Karpas-422 (cell line): ENCODE measurements at regions not wholly inside any gene's neighbourhood (a gene's known extent, or its start where the extent isn't known, plus 50 kb on each side); places are given as distances from the start of the nearest gene placed in this dataset.

Experiments used
- DNase-seq: peaks from one replicate; pipeline ENCODE4 v3.0.0-alpha.2; 2015
- H2AFZ ChIP-seq: fragments of 200-600 bp; sonication (generic); 2 replicates; pipeline ENCODE4 v1.6.1; 2014; ENCODE audit warnings: antibody characterized with exemption, low read length, mixed read lengths
- H3K27ac ChIP-seq: fragments of 200-600 bp; sonication (generic); 2 replicates; pipeline ENCODE4 v1.5.1; 2014; ENCODE audit warnings: mild to moderate bottlenecking, low read length, moderate library complexity
- H3K27me3 ChIP-seq: fragments of 200-600 bp; sonication (generic); 2 replicates; pipeline ENCODE4 v1.6.1; 2014; ENCODE audit warnings: low read length, mixed read lengths
- H3K36me3 ChIP-seq: fragments of 200-600 bp; sonication (generic); 2 replicates; pipeline ENCODE4 v1.6.1; 2014; ENCODE audit warnings: low read length, mixed read lengths; ENCODE audit not compliant: insufficient read depth
- H3K4me1 ChIP-seq: fragments of 200-600 bp; sonication (generic); 2 replicates; pipeline ENCODE4 v1.6.1; 2014; ENCODE audit warnings: mild to moderate bottlenecking, low read length, mixed read lengths
- H3K4me2 ChIP-seq: fragments of 200-600 bp; sonication (generic); 2 replicates; pipeline ENCODE4 v1.6.1; 2014; ENCODE audit warnings: low read length, low read depth, mild to moderate bottlenecking; ENCODE audit not compliant: poor library complexity, severe bottlenecking
- H3K4me3 ChIP-seq: fragments of 200-600 bp; sonication (generic); 2 replicates; pipeline ENCODE4 v1.5.1; 2014; ENCODE audit warnings: mild to moderate bottlenecking, antibody characterized with exemption, low read length, mixed read lengths
- H3K79me2 ChIP-seq: fragments of 200-600 bp; sonication (generic); 2 replicates; pipeline ENCODE4 v1.6.1; 2014; ENCODE audit warnings: mild to moderate bottlenecking, low read length, mixed read lengths
- H3K9ac ChIP-seq: fragments of 200-600 bp; sonication (generic); 2 replicates; pipeline ENCODE4 v1.6.0; 2014; ENCODE audit warnings: low read length
- H3K9me2 ChIP-seq: fragments of 200-600 bp; sonication (generic), shearing (Covaris generic); replicated peaks from 2 replicates; pipeline ENCODE4 v1.6.0; 2014; ENCODE audit warnings: mild to moderate bottlenecking, low read length, moderate library complexity; ENCODE audit not compliant: insufficient read depth
- H3K9me3 ChIP-seq: fragments of 300-700, 200-600 bp; sonication (generic); 2 replicates; pipeline ENCODE4 v1.6.1; 2014; ENCODE audit warnings: low read length, mixed read lengths
- H4K20me1 ChIP-seq: fragments of 200-600 bp; sonication (generic); 2 replicates; pipeline ENCODE4 v1.6.1; 2014; ENCODE audit warnings: mild to moderate bottlenecking, antibody characterized with exemption, low read length, low read depth; ENCODE audit not compliant: insufficient read depth

GRCh38 chr11:45075519-45075918, 70.9 kb upstream of the PRDM11 start:
- Histone ChIP-seq H3K79me2 (no peaks in the 10 kb centered on the region), H3K9me2 (no peaks in the 10 kb centered on the region), H3K9me3 (no peaks in the 10 kb centered on the region), H3K36me3 (no peaks in the 10 kb centered on the region), H3K4me3 (no peak overlapping the region), H3K9ac (no peak overlapping the region), H3K4me1 (peaks cover 68% of the 10 kb centered on the region), H3K27me3 (no peaks in the 10 kb centered on the region), H3K27ac (no peak overlapping the region), H3K4me2 (no peak overlapping the region), H4K20me1 (no peaks in the 10 kb centered on the region), H2AFZ (no peak overlapping the region)
- no peak for DNase-seq

GRCh38 chr11:45075952-45076351, 70.5 kb upstream of the PRDM11 start:
- H3K4me1 ChIP-seq = peaks cover 70% of the 10 kb centered on the region
- H3K9me3 ChIP-seq = no peaks in the 10 kb centered on the region
- H3K36me3 ChIP-seq = no peaks in the 10 kb centered on the region
- no peak for DNase-seq
- no peak overlapping the region for H3K27ac ChIP-seq
- no peaks in the 10 kb centered on the region for H3K9me2 ChIP-seq
- H4K20me1 ChIP-seq = no peaks in the 10 kb centered on the region
- no peaks in the 10 kb centered on the region for H3K27me3 ChIP-seq
- no peak overlapping the region for H3K4me2 ChIP-seq
- no peak overlapping the region for H2AFZ ChIP-seq
- no peaks in the 10 kb centered on the region for H3K79me2 ChIP-seq
- no peak overlapping the region for H3K9ac ChIP-seq
- H3K4me3 ChIP-seq = no peak overlapping the region

DNA sequence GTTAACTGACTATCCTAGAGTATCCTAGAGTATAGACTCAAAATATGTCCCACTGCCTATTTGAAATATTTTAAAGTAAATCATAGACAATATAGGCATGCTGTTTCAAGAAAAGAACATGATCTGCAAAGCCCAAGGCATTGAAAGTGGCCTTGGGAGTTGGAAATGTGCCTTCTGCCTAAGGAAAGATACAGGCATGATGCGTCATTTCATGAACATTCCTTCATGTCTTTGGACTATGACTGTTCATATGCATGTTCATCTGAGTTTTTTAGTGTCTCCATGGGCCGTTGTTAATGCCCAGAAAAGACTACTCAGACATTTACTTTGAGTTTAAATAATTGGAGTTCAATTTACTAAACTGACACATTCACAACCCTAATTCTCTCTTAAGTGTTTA, 69.7 kb upstream of the PRDM11 start:
- Histone ChIP-seq H3K4me3 (no peak overlapping the region), H2AFZ (no peak overlapping the region), H3K4me2 (no peak overlapping the region), H3K27ac (no peak overlapping the region), H4K20me1 (no peaks in the 10 kb centered on the region), H3K9me3 (no peaks in the 10 kb centered on the region), H3K4me1 (peaks cover 70% of the 10 kb centered on the region), H3K27me3 (no peaks in the 10 kb centered on the region), H3K79me2 (no peaks in the 10 kb centered on the region), H3K9ac (no peak overlapping the region), H3K36me3 (no peaks in the 10 kb centered on the region), H3K9me2 (no peaks in the 10 kb centered on the region)
- no peak for DNase-seq

- no peaks in the 10 kb centered on the region for H3K9me2 ChIP-seq
- H3K4me2 ChIP-seq = no peak overlapping the region
- no peak overlapping the region for H2AFZ ChIP-seq
- H3K9ac ChIP-seq = no peak overlapping the region
- no peaks in the 10 kb centered on the region for H4K20me1 ChIP-seq
- H3K27ac ChIP-seq = no peak overlapping the region
- H3K36me3 ChIP-seq = no peaks in the 10 kb centered on the region
- peaks cover 69% of the 10 kb centered on the region for H3K4me1 ChIP-seq
- no peak for DNase-seq
- H3K79me2 ChIP-seq = no peaks in the 10 kb centered on the region
- no peaks in the 10 kb centered on the region for H3K27me3 ChIP-seq
- H3K9me3 ChIP-seq = no peaks in the 10 kb centered on the region
- no peak overlapping the region for H3K4me3 ChIP-seq
These were observed 68.0 kb upstream of the PRDM11 start for GRCh38 chr11:45078236-45079074.

DNA sequence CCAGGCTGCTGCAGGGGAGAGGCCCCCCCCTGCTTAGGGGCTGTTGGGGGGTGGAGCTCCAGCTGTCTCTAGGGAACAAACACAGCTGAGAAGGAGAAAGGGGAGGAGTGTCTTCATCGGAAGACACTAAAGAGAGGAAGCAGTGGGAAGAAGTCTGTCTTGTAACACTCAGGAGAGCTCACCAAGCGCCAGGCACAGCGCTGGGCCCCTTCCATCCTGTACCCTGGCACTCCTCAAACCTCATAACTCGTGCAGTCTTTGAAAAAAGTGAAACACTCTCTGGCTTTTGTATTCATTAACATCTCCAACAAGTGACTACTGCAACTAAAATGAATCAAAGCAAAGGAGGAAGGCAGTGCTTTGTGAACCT, 67.4 kb upstream of the PRDM11 start:
- no peak for DNase-seq
- H3K4me1 ChIP-seq = peaks cover 64% of the 10 kb centered on the region
- H3K36me3 ChIP-seq = no peaks in the 10 kb centered on the region
- no peaks in the 10 kb centered on the region for H3K9me3 ChIP-seq
- H3K27me3 ChIP-seq = no peaks in the 10 kb centered on the region
- H3K27ac ChIP-seq = no peak overlapping the region
- no peak overlapping the region for H2AFZ ChIP-seq
- H3K4me3 ChIP-seq = no peak overlapping the region
- no peaks in the 10 kb centered on the region for H3K9me2 ChIP-seq
- no peak overlapping the region for H3K4me2 ChIP-seq
- H4K20me1 ChIP-seq = no peaks in the 10 kb centered on the region
- H3K9ac ChIP-seq = no peak overlapping the region
- H3K79me2 ChIP-seq = no peaks in the 10 kb centered on the region

DNA sequence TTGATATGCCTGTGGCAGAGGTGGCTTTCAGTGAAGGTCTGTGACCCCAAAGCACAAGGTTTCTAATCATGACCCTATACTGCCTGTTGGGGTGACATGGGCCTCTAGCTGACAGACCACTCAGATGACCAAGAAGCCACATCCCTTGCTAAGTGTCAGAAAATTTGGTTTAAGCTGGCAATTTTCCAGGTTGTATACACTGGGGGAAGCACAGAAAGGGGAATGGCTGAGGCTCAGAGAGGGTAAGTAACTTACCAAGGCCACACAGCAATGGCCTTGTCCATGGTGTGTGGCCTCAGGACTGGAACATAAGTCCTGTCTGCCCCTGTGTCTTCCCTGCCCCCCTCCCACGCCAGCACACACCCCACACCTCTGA, 66.9 kb upstream of the PRDM11 start:
- no peaks in the 10 kb centered on the region for H3K27me3 ChIP-seq
- no peaks in the 10 kb centered on the region for H3K36me3 ChIP-seq
- H3K9me3 ChIP-seq = no peaks in the 10 kb centered on the region
- 0 out of 2 replicates have a peak overlapping the region, but pooled peaks have one; percentile 12 for H3K27ac ChIP-seq
- no peak for DNase-seq
- no peak overlapping the region; the same call in 1 of the 2 replicates for H3K4me3 ChIP-seq
- no peak overlapping the region for H3K9ac ChIP-seq
- no peak overlapping the region for H2AFZ ChIP-seq
- H3K79me2 ChIP-seq = no peaks in the 10 kb centered on the region
- H3K9me2 ChIP-seq = no peaks in the 10 kb centered on the region
- peaks cover 59% of the 10 kb centered on the region for H3K4me1 ChIP-seq
- H4K20me1 ChIP-seq = no peaks in the 10 kb centered on the region
- peak overlapping the region; percentile 39 for H3K4me2 ChIP-seq

GRCh38 chr11:45079943-45080719, 66.3 kb upstream of the PRDM11 start:
- Histone ChIP-seq H3K27ac (peak overlapping the region; percentile 12; the same call in 1 of the 2 replicates), H3K4me2 (peak overlapping the region; percentile 39), H3K36me3 (no peaks in the 10 kb centered on the region), H3K9me2 (no peaks in the 10 kb centered on the region), H3K9ac (peak overlapping the region; percentile 48), H3K4me3 (no peak overlapping the region; the same call in 1 of the 2 replicates), H3K9me3 (no peaks in the 10 kb centered on the region), H4K20me1 (no peaks in the 10 kb centered on the region), H2AFZ (peak overlapping the region; percentile 78), H3K79me2 (no peaks in the 10 kb centered on the region), H3K27me3 (no peaks in the 10 kb centered on the region), H3K4me1 (peaks cover 55% of the 10 kb centered on the region)
- peak; percentile 86 for DNase-seq
